ENCODE measurements at regions not wholly inside any gene's neighbourhood (a gene's known extent, or its start where the extent isn't known, plus 50 kb on each side); places are given as distances from the start of the nearest gene placed in this dataset.
"Not testable (repeated sequence)": the region's sequence is repeated elsewhere in the genome, so short reads cannot be mapped to it uniquely, and the experiment has no call there.

DNA sequence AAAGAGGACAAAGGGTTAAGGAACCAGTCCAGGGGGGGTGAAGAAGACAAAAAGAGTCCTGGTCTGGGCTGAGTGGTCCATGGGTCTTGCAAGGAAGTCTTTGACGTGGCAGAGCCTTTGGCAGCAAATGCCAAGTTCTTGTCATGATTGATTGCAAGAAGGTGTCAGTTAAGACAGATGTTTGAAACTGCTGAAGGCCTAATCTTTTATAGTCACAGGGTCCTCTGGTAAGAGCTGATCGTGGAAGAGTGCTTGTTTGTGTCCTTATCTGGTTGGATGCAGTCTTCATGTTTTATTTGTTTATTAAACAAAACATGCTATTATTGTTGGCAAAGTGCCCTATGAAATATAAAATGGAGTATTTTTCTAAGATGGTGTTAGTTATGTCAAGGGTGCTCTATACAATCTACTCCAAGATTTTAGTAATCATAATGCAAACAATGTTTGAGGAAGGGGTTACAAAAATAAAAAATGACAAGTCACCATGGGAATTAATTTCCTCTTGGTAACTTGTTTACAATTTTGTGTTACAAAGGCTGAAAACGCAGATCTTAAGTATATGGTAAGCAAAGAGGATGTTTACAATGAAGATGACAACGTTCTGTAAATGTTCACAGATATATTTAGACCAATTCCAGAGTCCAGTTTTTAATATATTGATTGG is 85.9 kb downstream of the MAGED4 start:
- Histone ChIP-seq H3K36me3 (no peaks in the 10 kb centered on the region), H3K4me1 (no peaks in the 10 kb centered on the region), H3K4me3 (no peak overlapping the region), H3K27ac (no peak overlapping the region), H3K27me3 (no peaks in the 10 kb centered on the region), H3K9me3 (no peaks in the 10 kb centered on the region)
- no peak for DNase-seq (ENCODE audit: low spot score)
- TF ChIP-seq CTCF (IDR thresholded peaks at IDR 0.05) = no peak

DNA sequence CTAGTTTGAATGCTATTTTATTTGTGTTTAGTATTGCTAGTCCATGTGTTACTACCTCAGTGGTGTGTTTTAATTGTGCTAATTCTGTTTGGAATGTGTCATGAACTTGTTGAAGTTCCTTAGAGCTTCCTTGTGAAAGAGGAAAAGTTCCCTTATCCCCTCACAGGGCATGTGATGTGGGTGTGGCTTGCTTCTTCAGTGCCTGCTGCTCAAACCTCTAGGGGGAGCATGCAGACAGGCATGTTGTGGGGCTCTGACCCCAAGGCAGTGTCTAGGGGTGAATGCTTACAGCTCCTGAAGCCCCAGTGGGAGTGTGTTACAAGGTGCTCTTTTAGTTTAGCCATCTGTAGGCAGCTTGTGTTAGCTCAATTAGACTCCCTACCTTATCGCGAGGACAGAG is 86.5 kb downstream of the MAGED4 start:
- H3K4me3 ChIP-seq = no peak overlapping the region
- TF ChIP-seq CTCF (IDR thresholded peaks at IDR 0.05) = no peak
- DNase-seq (ENCODE audit: low spot score) = no peak
- no peaks in the 10 kb centered on the region for H3K9me3 ChIP-seq
- no peaks in the 10 kb centered on the region for H3K36me3 ChIP-seq
- H3K27ac ChIP-seq = no peak overlapping the region
- no peaks in the 10 kb centered on the region for H3K27me3 ChIP-seq
- no peaks in the 10 kb centered on the region for H3K4me1 ChIP-seq

- H3K4me1 ChIP-seq = no peaks in the 10 kb centered on the region
- TF ChIP-seq CTCF (IDR thresholded peaks at IDR 0.05) = no peak
- no peaks in the 10 kb centered on the region for H3K36me3 ChIP-seq
- no peak for DNase-seq (ENCODE audit: low spot score)
- H3K27ac ChIP-seq = no peak overlapping the region
- H3K27me3 ChIP-seq = no peaks in the 10 kb centered on the region
- H3K9me3 ChIP-seq = no peaks in the 10 kb centered on the region
- H3K4me3 ChIP-seq = no peak overlapping the region
Measured at GRCh38 chrX:52277666-52278065, 91.2 kb upstream of the XAGE2 start.

GRCh38 chrX:52280812-52281211 is 88.0 kb upstream of the XAGE2 start:
- Histone ChIP-seq H3K27ac (no peak overlapping the region), H3K4me3 (no peak overlapping the region), H3K27me3 (no peaks in the 10 kb centered on the region), H3K9me3 (no peaks in the 10 kb centered on the region), H3K4me1 (no peaks in the 10 kb centered on the region), H3K36me3 (no peaks in the 10 kb centered on the region)
- DNase-seq (ENCODE audit: low spot score) = no peak
- TF ChIP-seq CTCF (IDR thresholded peaks at IDR 0.05) = no peak

- H3K27me3 ChIP-seq = no peaks in the 10 kb centered on the region
Measured at GRCh38 chrX:52284865-52285264, 84.0 kb upstream of the XAGE2 start.

DNA sequence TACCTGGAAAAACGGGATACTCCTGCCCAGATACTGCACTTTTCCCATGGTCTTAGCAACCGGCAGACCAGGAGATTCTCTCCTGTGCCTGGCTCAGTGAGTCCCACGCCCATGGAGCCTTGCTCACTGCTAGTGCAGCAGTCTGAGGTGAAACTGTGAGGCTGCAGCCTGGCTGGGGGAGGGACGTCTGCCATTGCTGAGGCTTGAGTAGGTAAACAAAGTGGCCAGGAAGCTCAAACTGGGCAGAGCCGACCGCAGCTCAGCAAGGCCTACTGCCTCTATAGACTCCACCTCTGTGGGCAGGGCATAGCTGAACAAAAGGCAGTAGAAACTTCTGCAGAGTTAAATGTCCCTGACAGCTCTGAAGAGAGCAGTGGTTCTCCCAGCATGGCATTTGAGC is 69.9 kb upstream of the XAGE2 start:
- DNase-seq (ENCODE audit: low spot score); H3K27me3 ChIP-seq: not testable (repeated sequence)

More at GRCh38 chrX:52284865-52285264, 84.0 kb upstream of the XAGE2 start:
- Histone ChIP-seq H3K36me3 (no peaks in the 10 kb centered on the region), H3K9me3 (no peaks in the 10 kb centered on the region), H3K27ac (no peak overlapping the region), H3K4me1 (no peaks in the 10 kb centered on the region), H3K4me3 (no peak overlapping the region)
- no peak for DNase-seq (ENCODE audit: low spot score)
- no peak for TF ChIP-seq CTCF (IDR thresholded peaks at IDR 0.05)

GRCh38 chrX:52308532-52308931 is 60.3 kb upstream of the XAGE2 start:
- DNase-seq (ENCODE audit: low spot score); H3K27me3 ChIP-seq; H3K27ac ChIP-seq; H3K36me3 ChIP-seq; H3K4me1 ChIP-seq; H3K9me3 ChIP-seq; H3K4me3 ChIP-seq: not testable (repeated sequence)

More for the DNA sequence above, 69.9 kb upstream of the XAGE2 start:
- not testable (repeated sequence) for H3K36me3 ChIP-seq, H3K4me1 ChIP-seq, H3K9me3 ChIP-seq, H3K27ac ChIP-seq, H3K4me3 ChIP-seq
